AG04449 (cell line): ENCODE measurements at regions not wholly inside any gene's neighbourhood (a gene's known extent, or its start where the extent isn't known, plus 50 kb on each side); places are given as distances from the start of the nearest gene placed in this dataset.

Experiments
- CTCF ChIA-PET: fragments of 350-600 bp; formaldehyde crosslinking; extraction: SDS; loops from one replicate; lab custom pipeline; 2021; ENCODE audit warnings: antibody characterized with exemption; lab: Yijun Ruan, JAX
- POLR2A ChIA-PET: fragments of 400-600, 350-600 bp; formaldehyde crosslinking; extraction: SDS; loops from one replicate; lab custom pipeline; 2020; ENCODE audit warnings: antibody characterized with exemption, inconsistent platforms; lab: Yijun Ruan, JAX
- DNase-seq: peaks from one replicate; pipeline ENCODE4 v3.0.0-alpha.2; 2010; ENCODE audit warnings: low read depth, low spot score
- H3K4me3 ChIP-seq: 2 replicates; pipeline ENCODE4 v1.5.1; 2011; ENCODE audit warnings: low read depth, mild to moderate bottlenecking, control low read depth, low read length
- CTCF ChIP-seq: IDR thresholded peaks from one replicate; pipeline ENCODE4 v1.5.1; 2011; ENCODE audit warnings: mild to moderate bottlenecking, moderate library complexity, low read length, control low read depth, inconsistent platforms; ENCODE audit not compliant: insufficient read depth; ENCODE audit errors: missing control alignments

GRCh38 chr3:20853890-20854289 lies 667.9 kb upstream of the SGO1 start:
- TF ChIP-seq CTCF: no peak
- DNase-seq: no peak
- ChIA-PET CTCF (no interaction called here), POLR2A (no interaction called here)
- H3K4me3 ChIP-seq: no peak overlapping the region

- TF ChIP-seq CTCF: no peak
- H3K4me3 ChIP-seq: no peak overlapping the region
- POLR2A ChIA-PET: no interaction called here
- DNase-seq: no peak
- CTCF ChIA-PET: no interaction called here
Observed at GRCh38 chr3:20852712-20853111, 666.7 kb upstream of the SGO1 start.

GRCh38 chr3:20849975-20850374 lies 664.0 kb upstream of the SGO1 start:
- no peak for DNase-seq
- CTCF ChIA-PET: no interaction called here
- no peak overlapping the region for H3K4me3 ChIP-seq
- TF ChIP-seq CTCF: no peak
- POLR2A ChIA-PET: no interaction called here

GRCh38 chr3:20846832-20847231 lies 660.8 kb upstream of the SGO1 start:
- DNase-seq: no peak
- TF ChIP-seq CTCF: no peak
- CTCF ChIA-PET: no interaction called here
- no peak overlapping the region for H3K4me3 ChIP-seq
- POLR2A ChIA-PET: no interaction called here

- POLR2A ChIA-PET: no interaction called here
- TF ChIP-seq CTCF: no peak
- CTCF ChIA-PET: no interaction called here
- no peak overlapping the region for H3K4me3 ChIP-seq
- no peak for DNase-seq
Observed at GRCh38 chr3:20846066-20846465, 660.1 kb upstream of the SGO1 start.

- ChIA-PET CTCF (no interaction called here), POLR2A (no interaction called here)
- no peak for DNase-seq
- no peak for TF ChIP-seq CTCF
- no peak overlapping the region for H3K4me3 ChIP-seq
Observed at GRCh38 chr3:20844851-20845250, 658.8 kb upstream of the SGO1 start.
